GM12892 (cell line): ENCODE measurements at regions not wholly inside any gene's neighbourhood (a gene's known extent, or its start where the extent isn't known, plus 50 kb on each side); places are given as distances from the start of the nearest gene placed in this dataset.

ENCODE experiments used
- DNase-seq: peaks from one replicate; pipeline ENCODE4 v3.0.0; 2011; ENCODE audit not compliant: insufficient read length
- FAIRE-seq: peaks from 2 replicates; lab custom pipeline; 2011; peaks lifted over from hg19 to GRCh38; lab: Jason Lieb, UNC
- POLR2A ChIP-seq: IDR thresholded peaks from 2 replicates; pipeline ENCODE4 v1.6.1; 2011; ENCODE audit warnings: low read depth, low read length, control low read depth
- POLR2AphosphoS5 ChIP-seq: IDR thresholded peaks from 2 replicates; pipeline ENCODE4 v1.6.1; 2011; ENCODE audit warnings: low read depth, low read length, control low read depth
- TAF1 ChIP-seq: IDR thresholded peaks from 2 replicates; pipeline ENCODE4 v1.6.1; 2011; ENCODE audit warnings: low read depth, mild to moderate bottlenecking, control low read depth, low read length, borderline replicate concordance

GRCh38 chr15:66919421-66919820 is 146.0 kb upstream of the SMAD3 start:
- no peak for FAIRE-seq

GRCh38 chr15:66921319-66921915 is 144.0 kb upstream of the SMAD3 start:
- DNase-seq (no peak), FAIRE-seq (no peak)
- TF ChIP-seq POLR2AphosphoS5 (no peak), POLR2A (no peak), TAF1 (no peak)

More at GRCh38 chr15:66919421-66919820, 146.0 kb upstream of the SMAD3 start:
- DNase-seq, result no peak
- TF ChIP-seq POLR2AphosphoS5 (no peak), TAF1 (no peak), POLR2A (no peak)

GRCh38 chr15:66922608-66923007 is 142.8 kb upstream of the SMAD3 start:
- no peak for FAIRE-seq
- TF ChIP-seq POLR2A, result no peak
- no peak for TF ChIP-seq POLR2AphosphoS5
- TF ChIP-seq TAF1, result no peak
- no peak for DNase-seq

GRCh38 chr15:66923438-66923881 is 141.9 kb upstream of the SMAD3 start:
- TF ChIP-seq POLR2A (no peak), POLR2AphosphoS5 (no peak)
- FAIRE-seq (no peak), DNase-seq (no peak)

GRCh38 chr15:66924889-66925288 is 140.5 kb upstream of the SMAD3 start:
- FAIRE-seq, result no peak
- TF ChIP-seq TAF1 (no peak), POLR2AphosphoS5 (no peak), POLR2A (no peak)
- DNase-seq, result no peak

GRCh38 chr15:66925721-66926120 is 139.7 kb upstream of the SMAD3 start:
- DNase-seq, result no peak
- TF ChIP-seq TAF1 (no peak), POLR2AphosphoS5 (no peak), POLR2A (no peak)
- FAIRE-seq, result no peak

- DNase-seq (no peak), FAIRE-seq (no peak)
- no peak for TF ChIP-seq POLR2AphosphoS5
- TF ChIP-seq TAF1, result no peak
- TF ChIP-seq POLR2A, result no peak
These were observed 138.0 kb upstream of the SMAD3 start for GRCh38 chr15:66927201-66928077.

- no peak for FAIRE-seq
- DNase-seq, result no peak
- no peak for TF ChIP-seq POLR2AphosphoS5
- no peak for TF ChIP-seq POLR2A
- TF ChIP-seq TAF1, result no peak
These were observed 137.3 kb upstream of the SMAD3 start for GRCh38 chr15:66928101-66928500.

GRCh38 chr15:66928784-66929183 is 136.6 kb upstream of the SMAD3 start:
- TF ChIP-seq POLR2A, result no peak
- no peak for TF ChIP-seq POLR2AphosphoS5
- TF ChIP-seq TAF1, result no peak
- DNase-seq, result no peak
- no peak for FAIRE-seq

GRCh38 chr15:66929843-66930402 is 135.5 kb upstream of the SMAD3 start:
- no peak for DNase-seq
- TF ChIP-seq TAF1 (no peak), POLR2AphosphoS5 (no peak), POLR2A (no peak)
- FAIRE-seq, result no peak

- FAIRE-seq (no peak), DNase-seq (no peak)
- TF ChIP-seq POLR2AphosphoS5, result no peak
- TF ChIP-seq POLR2A, result no peak
- no peak for TF ChIP-seq TAF1
These were observed 133.4 kb upstream of the SMAD3 start for GRCh38 chr15:66931768-66932633.
